HG02852 (cell line): ENCODE measurements at regions not wholly inside any gene's neighbourhood (a gene's known extent, or its start where the extent isn't known, plus 50 kb on each side); places are given as distances from the start of the nearest gene placed in this dataset.

Experiments
- ATAC-seq: cut with Tn5 transposase; IDR thresholded peaks from one replicate; pipeline ENCODE4 v1.9.1; 2021; ENCODE audit warnings: mild to moderate bottlenecking, moderate library complexity; ENCODE audit not compliant: unreplicated experiment

DNA sequence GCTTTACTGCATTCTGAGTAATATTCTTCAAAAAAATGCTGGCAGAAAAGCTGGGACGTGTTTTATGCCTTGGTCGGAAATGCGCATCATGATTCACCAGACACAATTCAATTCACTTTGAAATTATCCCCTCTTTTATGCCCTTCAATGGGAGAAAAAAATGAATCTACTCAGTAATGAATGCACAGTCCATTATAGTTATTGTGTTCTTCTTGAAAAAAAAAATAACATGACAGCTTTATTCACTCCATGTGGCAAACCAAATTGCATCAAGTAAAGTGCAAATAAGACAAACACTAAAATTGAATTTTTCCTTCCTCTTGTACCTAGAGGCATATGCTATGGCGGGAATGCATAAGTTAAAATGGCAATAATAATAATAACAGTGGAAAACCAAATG lies 159.4 kb upstream of the IFNG-AS1 start:
- ATAC-seq = no peak

GRCh38 chr12:67832155-67832554 lies 157.1 kb upstream of the IFNG-AS1 start:
- no peak for ATAC-seq

- ATAC-seq = no peak
Observed at GRCh38 chr12:67833602-67834001, 155.6 kb upstream of the IFNG-AS1 start.

GRCh38 chr12:67837876-67838275 lies 151.4 kb upstream of the IFNG-AS1 start:
- no peak for ATAC-seq

DNA sequence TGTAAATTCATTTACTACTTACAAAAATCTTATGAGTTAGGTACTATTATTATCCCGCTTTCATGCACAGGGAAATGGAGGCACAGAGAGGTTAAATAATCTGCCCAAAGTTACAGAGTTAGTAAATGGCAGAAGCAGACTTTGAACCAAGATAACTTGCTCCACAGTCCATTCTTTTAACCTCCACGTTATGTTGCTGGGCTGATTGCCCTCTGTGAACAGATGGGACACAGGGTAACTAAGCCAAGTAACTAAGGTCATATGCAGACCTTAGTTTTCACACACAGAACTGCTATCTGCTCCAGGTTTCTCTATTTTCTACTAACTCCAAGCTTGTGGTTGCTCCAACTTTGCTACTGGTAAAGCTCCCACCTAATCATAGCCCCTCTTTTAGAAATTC lies 147.1 kb upstream of the IFNG-AS1 start:
- no peak for ATAC-seq

GRCh38 chr12:67843257-67843656 lies 146.0 kb upstream of the IFNG-AS1 start:
- ATAC-seq = no peak

DNA sequence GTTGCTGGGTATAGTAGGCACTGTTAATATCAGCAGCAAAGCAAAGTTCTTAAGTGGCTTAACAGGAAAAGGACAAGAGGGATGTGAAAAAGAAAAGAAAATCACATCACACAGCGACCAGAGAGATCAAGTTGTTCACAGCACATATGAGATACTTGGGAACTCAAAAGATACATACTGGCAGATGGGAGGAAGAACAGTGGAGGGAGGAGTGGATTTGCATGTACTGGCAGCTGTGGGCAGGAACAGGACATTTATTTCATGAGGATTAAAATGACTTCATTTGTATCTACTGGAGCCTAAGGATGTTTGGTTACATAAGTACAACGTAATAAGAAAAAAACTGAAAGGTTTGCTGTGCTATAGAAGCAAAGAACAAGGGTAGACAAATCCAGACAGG lies 136.5 kb upstream of the IFNG-AS1 start:
- no peak for ATAC-seq

- ATAC-seq = no peak
Observed at GRCh38 chr12:67853204-67853603, 136.0 kb upstream of the IFNG-AS1 start.

GRCh38 chr12:67854351-67854750 lies 134.9 kb upstream of the IFNG-AS1 start:
- ATAC-seq = no peak

- ATAC-seq = no peak
Observed at GRCh38 chr12:67855103-67855502, 134.1 kb upstream of the IFNG-AS1 start.

DNA sequence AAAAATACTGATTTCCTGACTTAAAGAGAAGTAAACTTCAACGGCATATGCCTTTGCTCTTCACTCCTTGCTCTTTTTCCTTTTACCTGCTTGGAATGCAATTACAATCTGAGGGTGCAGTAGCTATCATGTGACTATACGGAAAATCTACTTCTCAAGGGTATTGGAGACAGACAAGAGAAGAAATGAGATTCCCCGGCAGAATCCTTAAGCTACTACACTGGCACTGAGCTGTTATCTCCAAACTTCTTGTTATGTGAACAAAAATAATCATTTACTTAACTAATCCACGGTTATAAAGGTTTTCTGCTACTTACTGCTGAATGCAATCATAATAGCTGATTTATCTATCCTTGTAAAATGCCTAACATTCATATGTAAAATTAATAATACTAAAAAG lies 118.0 kb upstream of the IFNG-AS1 start:
- ATAC-seq = no peak

DNA sequence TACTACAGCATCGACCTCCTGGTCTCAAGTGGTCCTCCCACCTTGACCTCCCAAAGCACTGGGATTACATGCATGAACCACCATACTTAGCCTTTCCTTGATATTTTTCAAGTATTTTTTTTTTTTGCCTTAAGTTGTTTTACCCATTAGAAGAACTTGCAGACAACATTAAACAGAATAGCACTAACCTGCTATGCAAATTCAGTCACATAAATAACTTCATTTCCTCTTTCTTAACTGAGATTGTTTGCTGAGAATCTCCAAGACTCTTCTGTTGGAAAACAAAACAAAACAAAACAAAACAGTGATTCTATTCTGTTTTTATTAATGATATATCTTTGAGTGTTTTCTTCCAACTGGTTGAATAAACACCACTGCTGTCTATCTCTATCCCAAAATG lies 115.9 kb upstream of the IFNG-AS1 start:
- no peak for ATAC-seq

GRCh38 chr12:67876305-67876915 lies 112.8 kb upstream of the IFNG-AS1 start:
- ATAC-seq = no peak

- ATAC-seq = no peak
Observed at GRCh38 chr12:67877727-67878126, 111.5 kb upstream of the IFNG-AS1 start.

DNA sequence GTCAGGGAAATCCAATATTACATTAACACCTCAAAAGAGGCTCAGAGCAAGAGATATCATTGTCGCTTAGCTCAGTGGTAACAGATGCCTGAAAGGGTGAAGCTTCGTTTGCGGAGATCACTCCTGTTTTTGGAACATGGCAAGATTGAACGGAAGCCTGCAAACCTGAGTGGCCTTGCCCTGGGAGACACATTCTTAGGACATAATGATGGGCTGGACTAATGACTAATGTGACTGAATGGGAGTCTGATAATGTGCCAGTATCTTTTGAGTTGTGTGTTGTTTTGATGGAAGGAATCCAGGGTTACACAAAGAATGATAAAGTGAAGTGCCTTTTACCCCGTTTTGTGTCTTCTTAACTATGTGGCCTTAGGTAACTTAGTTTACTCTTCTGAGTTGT lies 109.3 kb upstream of the IFNG-AS1 start:
- no peak for ATAC-seq

- ATAC-seq = no peak
Observed at GRCh38 chr12:67881565-67881964, 107.7 kb upstream of the IFNG-AS1 start.

GRCh38 chr12:67884596-67884995 lies 104.7 kb upstream of the IFNG-AS1 start:
- ATAC-seq = no peak

GRCh38 chr12:67885375-67886169 lies 103.7 kb upstream of the IFNG-AS1 start:
- ATAC-seq = no peak

- ATAC-seq = no peak
Observed at GRCh38 chr12:67887065-67887464, 102.2 kb upstream of the IFNG-AS1 start.

DNA sequence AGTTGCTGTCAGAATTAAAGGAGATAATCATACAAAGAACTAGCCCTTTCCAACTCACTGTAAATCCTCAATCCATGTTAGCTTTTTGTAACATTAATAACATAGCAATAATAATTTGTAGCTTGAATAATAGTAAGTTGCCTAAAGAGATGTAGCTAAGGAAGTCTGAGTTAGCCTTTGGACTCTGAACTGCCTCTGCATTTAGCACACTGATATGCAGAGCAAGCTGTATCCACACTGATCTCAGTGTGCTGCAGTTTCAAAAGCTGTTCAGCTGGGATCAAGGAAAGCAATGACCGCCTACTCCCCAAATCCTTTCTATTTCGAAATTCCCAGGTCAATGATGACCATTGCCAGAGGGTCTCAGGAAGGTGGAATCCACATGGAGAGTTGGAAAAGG lies 99.3 kb upstream of the IFNG-AS1 start:
- ATAC-seq = no peak

DNA sequence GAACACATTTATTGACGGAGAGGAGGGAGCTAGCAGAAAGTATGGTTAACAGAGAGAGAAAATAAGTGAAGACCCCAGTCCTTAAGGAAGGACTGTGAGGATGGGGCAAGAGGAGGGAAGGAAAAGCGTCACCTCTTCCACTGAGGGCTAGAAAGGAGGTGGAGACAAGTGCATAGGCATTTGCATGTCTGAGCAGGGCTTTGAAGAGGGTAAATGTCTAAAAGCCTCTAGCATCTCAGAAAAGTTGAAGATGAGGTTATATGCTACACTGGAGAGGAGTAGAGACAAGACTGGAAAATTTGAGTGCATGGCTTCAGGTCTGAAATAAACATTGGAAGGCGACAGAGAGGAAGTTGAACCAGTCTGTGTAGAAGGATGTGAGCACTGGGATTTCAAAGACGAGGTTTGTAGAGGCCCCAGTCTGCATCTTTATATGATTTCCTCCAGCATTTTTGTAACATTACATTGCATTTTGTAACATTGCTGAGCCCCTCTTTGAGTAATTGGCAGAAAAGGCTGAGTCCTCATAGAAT lies 98.5 kb upstream of the IFNG-AS1 start:
- ATAC-seq = no peak

GRCh38 chr12:67891596-67891995 lies 97.7 kb upstream of the IFNG-AS1 start:
- no peak for ATAC-seq
